ENCODE measurements at regions not wholly inside any gene's neighbourhood (a gene's known extent, or its start where the extent isn't known, plus 50 kb on each side); places are given as distances from the start of the nearest gene placed in this dataset.

DNA sequence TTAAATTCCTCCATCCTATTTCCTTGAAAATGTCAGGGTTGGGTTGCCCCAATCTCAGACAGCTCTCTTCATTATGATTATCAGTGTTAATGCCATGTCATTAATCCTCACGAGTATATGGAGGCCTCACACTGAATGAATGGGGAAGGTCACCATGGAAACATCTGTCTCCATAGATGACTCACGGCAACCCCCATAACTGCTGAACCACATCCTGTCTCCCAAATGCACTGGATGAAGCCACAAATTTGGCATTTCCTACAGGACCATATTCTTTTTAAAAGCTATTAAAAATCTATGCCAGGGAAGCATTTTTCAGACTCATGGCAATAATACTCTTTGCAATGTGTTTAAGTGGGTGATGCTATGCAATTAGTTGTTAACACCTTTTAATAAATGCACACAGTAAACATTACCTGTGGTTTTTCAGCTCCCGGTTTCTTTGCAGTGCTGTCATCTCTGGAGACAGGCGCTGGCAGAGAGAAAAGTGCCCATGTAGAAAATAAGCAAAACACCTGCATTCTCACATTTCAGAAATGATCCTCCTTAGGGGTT is 80.1 kb upstream of the PTPRK start:
- TF ChIP-seq, protein P1, sequence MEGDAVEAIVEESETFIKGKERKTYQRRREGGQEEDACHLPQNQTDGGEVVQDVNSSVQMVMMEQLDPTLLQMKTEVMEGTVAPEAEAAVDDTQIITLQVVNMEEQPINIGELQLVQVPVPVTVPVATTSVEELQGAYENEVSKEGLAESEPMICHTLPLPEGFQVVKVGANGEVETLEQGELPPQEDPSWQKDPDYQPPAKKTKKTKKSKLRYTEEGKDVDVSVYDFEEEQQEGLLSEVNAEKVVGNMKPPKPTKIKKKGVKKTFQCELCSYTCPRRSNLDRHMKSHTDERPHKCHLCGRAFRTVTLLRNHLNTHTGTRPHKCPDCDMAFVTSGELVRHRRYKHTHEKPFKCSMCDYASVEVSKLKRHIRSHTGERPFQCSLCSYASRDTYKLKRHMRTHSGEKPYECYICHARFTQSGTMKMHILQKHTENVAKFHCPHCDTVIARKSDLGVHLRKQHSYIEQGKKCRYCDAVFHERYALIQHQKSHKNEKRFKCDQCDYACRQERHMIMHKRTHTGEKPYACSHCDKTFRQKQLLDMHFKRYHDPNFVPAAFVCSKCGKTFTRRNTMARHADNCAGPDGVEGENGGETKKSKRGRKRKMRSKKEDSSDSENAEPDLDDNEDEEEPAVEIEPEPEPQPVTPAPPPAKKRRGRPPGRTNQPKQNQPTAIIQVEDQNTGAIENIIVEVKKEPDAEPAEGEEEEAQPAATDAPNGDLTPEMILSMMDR (IDR thresholded peaks at IDR 0.05) = no peak
- Histone ChIP-seq H3K4me1 (no peaks in the 10 kb centered on the region), H3K27me3 (ENCODE audit: insufficient read depth in 3 of 3, low read length in 2 of 3) (no peaks in the 10 kb centered on the region), H3K4me3 (no peak overlapping the region), H3K9me3 (no peaks in the 10 kb centered on the region), H3K36me3 (ENCODE audit: insufficient read depth in 1 of 2, low read depth in 1 of 2) (no peaks in the 10 kb centered on the region), H3K27ac (no peak overlapping the region)
- WGBS, 3 donors = 33 to 43% (median 37%) methylated on average over 4 of the region's 4 CpGs
- intact Hi-C loops (cut with DNase I) = no loop called here
- DNase-seq (no peak), ATAC-seq (no peak)

- H3K27me3 ChIP-seq (ENCODE audit: insufficient read depth in 3 of 3, low read length in 2 of 3) = no peaks in the 10 kb centered on the region
- no peak for DNase-seq
- no peaks in the 10 kb centered on the region for H3K9me3 ChIP-seq
- H3K36me3 ChIP-seq (ENCODE audit: insufficient read depth in 1 of 2, low read depth in 1 of 2) = no peaks in the 10 kb centered on the region
- no peak overlapping the region for H3K27ac ChIP-seq
- WGBS, 3 donors = 72 to 86% (median 78%) methylated on average over 2 of the region's 2 CpGs
- TF ChIP-seq, protein P1 (IDR thresholded peaks at IDR 0.05) = no peak
- H3K4me1 ChIP-seq = no peaks in the 10 kb centered on the region
- no peak for ATAC-seq
- intact Hi-C loops (cut with DNase I) = no loop called here
- H3K4me3 ChIP-seq = no peak overlapping the region
Measured at GRCh38 chr6:128599036-128599435, 78.6 kb upstream of the PTPRK start.

DNA sequence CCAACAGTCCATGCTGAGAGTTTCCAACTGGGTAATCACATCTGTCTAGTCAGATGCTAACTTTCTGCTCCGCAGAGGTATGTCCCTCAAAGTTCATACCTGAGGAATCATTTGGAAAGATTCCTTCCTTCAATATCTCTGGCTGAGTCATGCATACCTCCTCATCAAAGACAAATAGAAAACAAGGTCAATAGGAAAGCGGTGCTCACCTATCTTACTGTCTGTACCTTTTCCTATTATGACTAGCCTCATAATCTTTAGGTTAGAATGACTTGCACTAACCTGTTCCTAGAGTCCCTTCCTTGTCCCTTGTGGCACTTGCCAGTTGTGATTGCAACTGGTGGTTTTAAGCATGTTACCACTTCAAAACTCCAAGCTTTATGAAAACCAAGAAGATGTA is 78.2 kb upstream of the PTPRK start:
- Histone ChIP-seq H3K27me3 (ENCODE audit: insufficient read depth in 3 of 3, low read length in 2 of 3) (no peaks in the 10 kb centered on the region), H3K4me1 (no peaks in the 10 kb centered on the region), H3K9me3 (no peaks in the 10 kb centered on the region), H3K4me3 (no peak overlapping the region), H3K36me3 (ENCODE audit: insufficient read depth in 1 of 2, low read depth in 1 of 2) (no peaks in the 10 kb centered on the region), H3K27ac (no peak overlapping the region)
- 85 to 100% (median 93%) methylated on average over 2 of the region's 2 CpGs for WGBS, 3 donors
- TF ChIP-seq, protein P1 (IDR thresholded peaks at IDR 0.05) = no peak
- intact Hi-C loops (cut with DNase I) = no loop called here
- ATAC-seq (no peak), DNase-seq (no peak)

DNA sequence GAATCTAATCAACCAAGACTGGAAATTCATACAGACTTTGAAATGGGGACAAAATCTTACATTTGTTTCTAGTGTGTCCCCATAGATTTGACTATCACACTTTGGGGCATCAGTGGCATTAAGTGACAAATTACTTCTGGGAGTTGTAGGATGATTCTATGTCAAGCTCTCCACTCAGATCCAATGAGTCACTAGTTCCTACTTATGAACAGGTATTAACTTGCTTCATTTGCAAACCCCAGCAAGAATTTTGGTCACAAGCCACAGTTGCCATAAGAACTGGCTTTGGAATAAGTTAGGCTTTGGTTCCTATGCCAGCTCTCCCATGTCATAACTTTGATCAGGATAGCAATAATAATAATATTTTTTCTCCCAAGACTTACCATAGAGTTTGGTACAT is 77.6 kb upstream of the PTPRK start:
- ATAC-seq (no peak), DNase-seq (no peak)
- H3K4me3 ChIP-seq = no peak overlapping the region
- no peaks in the 10 kb centered on the region for H3K4me1 ChIP-seq
- no peaks in the 10 kb centered on the region for H3K27me3 ChIP-seq (ENCODE audit: insufficient read depth in 3 of 3, low read length in 2 of 3)
- no peaks in the 10 kb centered on the region for H3K9me3 ChIP-seq
- TF ChIP-seq, protein P1 (IDR thresholded peaks at IDR 0.05) = no peak
- intact Hi-C loops (cut with DNase I) = no loop called here
- no peak overlapping the region for H3K27ac ChIP-seq
- H3K36me3 ChIP-seq (ENCODE audit: insufficient read depth in 1 of 2, low read depth in 1 of 2) = no peaks in the 10 kb centered on the region

GRCh38 chr6:128597004-128597403 is 76.6 kb upstream of the PTPRK start:
- Histone ChIP-seq H3K27me3 (ENCODE audit: insufficient read depth in 3 of 3, low read length in 2 of 3) (no peaks in the 10 kb centered on the region), H3K36me3 (ENCODE audit: insufficient read depth in 1 of 2, low read depth in 1 of 2) (no peaks in the 10 kb centered on the region), H3K9me3 (peaks cover under 1% of the 10 kb centered on the region), H3K4me3 (no peak overlapping the region), H3K4me1 (no peaks in the 10 kb centered on the region), H3K27ac (no peak overlapping the region)
- TF ChIP-seq, protein P1 (IDR thresholded peaks at IDR 0.05) = no peak
- intact Hi-C loops (cut with DNase I) = no loop called here
- ATAC-seq = no peak
- DNase-seq = no peak
